ENCODE measurements at regions not wholly inside any gene's neighbourhood (a gene's known extent, or its start where the extent isn't known, plus 50 kb on each side); places are given as distances from the start of the nearest gene placed in this dataset.

GRCh38 chr6:12555781-12556180, 160.8 kb upstream of the PHACTR1 start:
- no peak for TF ChIP-seq CTCF (IDR thresholded peaks at IDR 0.05; ENCODE audit: extremely low read depth, missing control alignments)
- DNase-seq (ENCODE audit: low spot score): no peak

- no peak for DNase-seq (ENCODE audit: low spot score)
- no peak for TF ChIP-seq CTCF (IDR thresholded peaks at IDR 0.05; ENCODE audit: extremely low read depth, missing control alignments)
These were observed 158.8 kb upstream of the PHACTR1 start for GRCh38 chr6:12557765-12558164.

DNA sequence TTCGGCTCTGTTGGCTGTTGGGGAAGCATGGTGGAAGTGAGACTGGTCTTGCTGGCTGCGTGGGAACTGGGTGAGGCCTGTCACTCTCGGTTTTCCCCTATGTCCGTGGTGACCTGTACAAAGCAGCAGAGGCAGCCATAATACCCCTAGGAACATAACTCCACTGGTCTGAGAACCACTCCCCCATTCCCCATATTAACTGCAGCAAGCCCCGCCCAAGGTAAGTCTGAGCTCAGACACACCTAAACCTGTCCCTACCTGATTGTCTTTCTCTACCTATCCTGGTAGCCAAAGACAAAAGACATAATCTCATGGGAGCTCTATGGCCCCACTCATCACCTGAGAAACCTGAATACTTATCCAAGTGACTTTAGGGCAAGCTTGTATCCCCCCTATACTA, 156.3 kb upstream of the PHACTR1 start:
- TF ChIP-seq CTCF (IDR thresholded peaks at IDR 0.05; ENCODE audit: extremely low read depth, missing control alignments): no peak
- no peak for DNase-seq (ENCODE audit: low spot score)

DNA sequence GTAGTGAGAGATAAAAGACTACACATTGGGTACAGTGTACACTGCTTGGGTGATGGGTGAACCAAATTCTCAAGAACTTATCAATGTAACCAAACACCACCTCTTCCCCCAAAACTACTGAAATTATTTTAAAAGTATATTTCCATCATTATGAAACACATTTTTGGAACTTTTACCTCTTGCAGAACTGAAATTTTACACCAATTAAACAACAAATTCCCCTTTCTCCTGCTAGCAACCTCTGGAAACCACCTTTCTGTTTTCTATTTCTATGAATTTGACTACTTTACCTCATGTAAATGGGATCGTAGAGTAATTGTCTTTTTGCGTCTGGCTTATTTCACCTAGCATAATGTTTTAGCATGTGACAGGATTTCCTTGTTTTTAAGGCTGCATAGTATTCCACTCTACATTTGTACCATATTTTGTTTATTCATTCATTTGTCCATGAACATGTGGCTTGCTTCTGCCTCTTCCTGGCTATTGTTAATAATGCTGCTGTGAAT, 149.9 kb upstream of the PHACTR1 start:
- no peak for TF ChIP-seq CTCF (IDR thresholded peaks at IDR 0.05; ENCODE audit: extremely low read depth, missing control alignments)
- DNase-seq (ENCODE audit: low spot score): no peak

DNA sequence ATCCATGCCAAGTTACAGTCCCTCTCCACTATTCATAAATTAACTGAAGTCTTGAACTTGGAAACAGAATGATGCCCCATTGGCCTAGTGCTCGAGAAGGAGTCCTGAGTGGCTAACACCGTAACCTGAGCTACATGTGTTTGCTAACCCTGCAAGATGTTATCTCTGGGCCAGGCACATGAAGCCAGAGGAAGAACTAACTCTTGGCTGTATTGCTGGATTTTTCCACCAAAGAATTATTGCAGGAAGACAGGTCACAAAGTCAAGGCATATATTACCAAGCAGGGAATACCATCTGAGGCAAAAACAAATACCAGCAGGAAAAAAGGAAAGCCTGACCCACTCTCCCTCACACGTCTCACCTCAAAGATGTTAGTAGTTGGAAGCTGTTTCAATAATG, 148.9 kb upstream of the PHACTR1 start:
- DNase-seq (ENCODE audit: low spot score): no peak
- TF ChIP-seq CTCF (IDR thresholded peaks at IDR 0.05; ENCODE audit: extremely low read depth, missing control alignments): no peak

DNA sequence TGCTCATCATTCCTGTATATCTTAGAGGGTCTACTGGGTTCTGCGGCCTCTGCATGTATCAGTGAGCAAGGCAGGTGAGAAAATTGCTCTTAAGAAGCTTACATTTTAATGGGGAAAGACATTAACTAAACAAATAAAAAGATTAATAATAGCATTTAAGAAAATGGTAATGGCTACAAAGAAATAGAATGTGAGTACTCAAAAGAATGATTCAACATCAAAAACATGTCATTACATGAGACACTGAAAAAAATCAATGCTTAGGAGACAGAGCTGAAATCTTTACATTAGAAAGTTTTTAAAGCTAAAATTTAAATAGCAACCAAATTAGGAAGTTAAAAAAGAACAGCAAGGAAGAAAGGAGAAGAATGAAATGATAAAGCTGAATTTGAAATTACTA, 146.9 kb upstream of the PHACTR1 start:
- DNase-seq (ENCODE audit: low spot score): no peak
- TF ChIP-seq CTCF (IDR thresholded peaks at IDR 0.05; ENCODE audit: extremely low read depth, missing control alignments): no peak

DNA sequence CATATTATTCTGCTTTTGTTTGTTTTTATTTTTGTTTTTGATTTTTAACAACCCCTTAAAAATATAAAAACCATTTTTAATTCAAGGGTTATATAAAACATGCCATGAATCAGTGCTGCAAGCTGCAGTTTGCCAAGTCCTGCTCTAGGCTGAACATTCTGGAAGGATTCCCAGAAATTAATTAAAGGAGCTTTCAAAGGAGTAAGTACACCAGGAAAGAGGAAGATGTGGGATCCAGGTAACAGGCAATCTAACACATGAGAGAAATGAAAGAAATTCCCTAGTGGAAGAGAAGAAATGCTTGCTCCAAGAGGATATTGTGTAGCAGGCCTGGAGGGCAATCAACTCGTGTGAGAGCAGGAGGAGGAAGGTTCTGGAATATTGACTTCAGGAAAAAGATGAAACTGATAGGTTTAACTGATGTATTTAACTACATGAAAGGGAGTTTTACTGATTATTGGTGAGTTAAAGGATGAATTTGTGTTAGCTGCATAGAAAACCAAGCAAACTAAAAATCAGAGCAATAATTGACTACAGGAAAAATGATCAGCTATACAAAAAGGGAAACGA, 146.0 kb upstream of the PHACTR1 start:
- TF ChIP-seq CTCF (IDR thresholded peaks at IDR 0.05; ENCODE audit: extremely low read depth, missing control alignments): no peak
- DNase-seq (ENCODE audit: low spot score): no peak

Measured in GM20000 (cell line).